Lower lobe of right lung (tissue), 2 donors: ENCODE measurements at regions not wholly inside any gene's neighbourhood (a gene's known extent, or its start where the extent isn't known, plus 50 kb on each side); places are given as distances from the start of the nearest gene placed in this dataset.
"Not testable (repeated sequence)": the region's sequence is repeated elsewhere in the genome, so short reads cannot be mapped to it uniquely, and the experiment has no call there.

ENCODE experiments used
- ATAC-seq, 2 donors: fragments of 200-7000 bp; cut with Tn5 transposase; one replicate each; pipeline ENCODE4 v1.9.1; 2020 to 2022; ENCODE audit warnings: mild to moderate bottlenecking in 2 of 2, moderate library complexity in 2 of 2
- DNase-seq: peaks from one replicate; pipeline ENCODE4 v3.0.0-alpha.2; 2020
- H3K27ac ChIP-seq: fragments of 200-600 bp; one replicate; pipeline ENCODE4 v1.8.0; 2022
- H3K27me3 ChIP-seq: fragments of 200-600 bp; one replicate; pipeline ENCODE4 v1.8.0; 2022; ENCODE audit warnings: low read depth
- H3K36me3 ChIP-seq: fragments of 200-600 bp; one replicate; pipeline ENCODE4 v1.8.0; 2022; ENCODE audit warnings: mild to moderate bottlenecking
- H3K4me1 ChIP-seq: fragments of 200-600 bp; one replicate; pipeline ENCODE4 v1.8.0; 2022
- H3K4me3 ChIP-seq: fragments of 200-600 bp; one replicate; pipeline ENCODE4 v1.8.0; 2022; ENCODE audit warnings: mild to moderate bottlenecking
- H3K9me3 ChIP-seq: fragments of 200-600 bp; one replicate; pipeline ENCODE4 v1.8.0; 2022
- intact Hi-C: fragments of 100-400 bp; cut with DNase I; formaldehyde crosslinking; loops from one replicate; pipeline ENCODE4 v1.11.0; 2022
- TF ChIP-seq, protein P1 (sequence below): fragments of 200-600 bp; IDR thresholded peaks from one replicate; pipeline ENCODE4 v1.8.0; 2022; ENCODE audit warnings: antibody characterized with exemption, mild to moderate bottlenecking
- donor health status: DM: no; HTN: yes; CAD: no; lungs with severe emphysema.

GRCh38 chr4:189733507-189733906, 207.2 kb upstream of the FRG1 start:
- H3K36me3 ChIP-seq, intact Hi-C loops, ATAC-seq, H3K4me3 ChIP-seq, H3K27me3 ChIP-seq, H3K27ac ChIP-seq, H3K9me3 ChIP-seq, H3K4me1 ChIP-seq, DNase-seq: not testable (repeated sequence)

GRCh38 chr4:189734648-189735267, 205.9 kb upstream of the FRG1 start:
- H3K27me3 ChIP-seq, DNase-seq, H3K9me3 ChIP-seq, H3K4me1 ChIP-seq, ATAC-seq, intact Hi-C loops, H3K36me3 ChIP-seq, H3K4me3 ChIP-seq, H3K27ac ChIP-seq: not testable (repeated sequence)

GRCh38 chr4:189736656-189737055, 204.0 kb upstream of the FRG1 start:
- H3K27ac ChIP-seq, H3K9me3 ChIP-seq, DNase-seq, ATAC-seq, H3K27me3 ChIP-seq, H3K4me3 ChIP-seq, H3K36me3 ChIP-seq, intact Hi-C loops, H3K4me1 ChIP-seq: not testable (repeated sequence)

- H3K27ac ChIP-seq, H3K9me3 ChIP-seq, intact Hi-C loops, DNase-seq, H3K36me3 ChIP-seq, H3K27me3 ChIP-seq, H3K4me1 ChIP-seq, ATAC-seq, H3K4me3 ChIP-seq: not testable (repeated sequence)
These were observed 200.6 kb upstream of the FRG1 start for GRCh38 chr4:189740118-189740517.

DNA sequence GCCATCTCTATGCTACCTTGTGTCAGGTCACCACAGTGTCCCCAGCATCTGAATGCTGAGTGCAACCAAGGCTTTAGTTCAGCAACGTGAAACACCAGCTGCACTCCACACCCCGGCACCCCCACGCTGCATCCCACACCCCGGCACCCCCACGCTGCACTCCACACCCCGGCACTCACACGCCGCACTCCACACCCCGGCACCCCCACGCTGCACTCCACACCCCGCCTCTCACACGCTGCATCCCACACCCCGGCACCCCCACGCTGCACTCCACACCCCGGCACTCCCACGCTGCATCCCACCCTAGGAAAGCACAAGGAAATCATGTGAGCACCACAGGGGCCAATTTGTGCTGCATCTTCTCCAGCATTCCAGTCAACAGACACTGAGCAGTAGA, 199.8 kb upstream of the FRG1 start:
- Histone ChIP-seq H3K4me1 (no peaks in the 10 kb centered on the region), H3K36me3 (no peaks in the 10 kb centered on the region), H3K4me3 (no peak overlapping the region), H3K27me3 (no peaks in the 10 kb centered on the region), H3K9me3 (no peaks in the 10 kb centered on the region), H3K27ac (no peak overlapping the region)
- TF ChIP-seq, protein P1, sequence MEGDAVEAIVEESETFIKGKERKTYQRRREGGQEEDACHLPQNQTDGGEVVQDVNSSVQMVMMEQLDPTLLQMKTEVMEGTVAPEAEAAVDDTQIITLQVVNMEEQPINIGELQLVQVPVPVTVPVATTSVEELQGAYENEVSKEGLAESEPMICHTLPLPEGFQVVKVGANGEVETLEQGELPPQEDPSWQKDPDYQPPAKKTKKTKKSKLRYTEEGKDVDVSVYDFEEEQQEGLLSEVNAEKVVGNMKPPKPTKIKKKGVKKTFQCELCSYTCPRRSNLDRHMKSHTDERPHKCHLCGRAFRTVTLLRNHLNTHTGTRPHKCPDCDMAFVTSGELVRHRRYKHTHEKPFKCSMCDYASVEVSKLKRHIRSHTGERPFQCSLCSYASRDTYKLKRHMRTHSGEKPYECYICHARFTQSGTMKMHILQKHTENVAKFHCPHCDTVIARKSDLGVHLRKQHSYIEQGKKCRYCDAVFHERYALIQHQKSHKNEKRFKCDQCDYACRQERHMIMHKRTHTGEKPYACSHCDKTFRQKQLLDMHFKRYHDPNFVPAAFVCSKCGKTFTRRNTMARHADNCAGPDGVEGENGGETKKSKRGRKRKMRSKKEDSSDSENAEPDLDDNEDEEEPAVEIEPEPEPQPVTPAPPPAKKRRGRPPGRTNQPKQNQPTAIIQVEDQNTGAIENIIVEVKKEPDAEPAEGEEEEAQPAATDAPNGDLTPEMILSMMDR = no peak
- no peak for ATAC-seq
- intact Hi-C loops = no loop called here
- no peak for DNase-seq

- intact Hi-C loops, ATAC-seq, H3K27me3 ChIP-seq, H3K27ac ChIP-seq, DNase-seq, H3K4me1 ChIP-seq, H3K4me3 ChIP-seq, H3K36me3 ChIP-seq, H3K9me3 ChIP-seq: not testable (repeated sequence)
These were observed 187.6 kb upstream of the FRG1 start for GRCh38 chr4:189753092-189753491.

GRCh38 chr4:189763583-189763982, 177.1 kb upstream of the FRG1 start:
- DNase-seq = no peak
- no peaks in the 10 kb centered on the region for H3K4me1 ChIP-seq
- TF ChIP-seq, protein P1 = no peak
- no peak for ATAC-seq
- no peaks in the 10 kb centered on the region for H3K36me3 ChIP-seq
- H3K27ac ChIP-seq = no peak overlapping the region
- no peak overlapping the region for H3K4me3 ChIP-seq
- no peaks in the 10 kb centered on the region for H3K27me3 ChIP-seq
- no peaks in the 10 kb centered on the region for H3K9me3 ChIP-seq
- intact Hi-C loops = no loop called here

GRCh38 chr4:189765301-189765700, 175.4 kb upstream of the FRG1 start:
- Histone ChIP-seq H3K27me3 (no peaks in the 10 kb centered on the region), H3K36me3 (no peaks in the 10 kb centered on the region), H3K27ac (no peak overlapping the region), H3K4me3 (no peak overlapping the region), H3K4me1 (no peaks in the 10 kb centered on the region), H3K9me3 (no peaks in the 10 kb centered on the region)
- intact Hi-C loops = no loop called here
- ATAC-seq (no peak), DNase-seq (no peak)
- TF ChIP-seq, protein P1 = no peak
